ENCODE measurements at regions not wholly inside any gene's neighbourhood (a gene's known extent, or its start where the extent isn't known, plus 50 kb on each side); places are given as distances from the start of the nearest gene placed in this dataset.
"Not testable (repeated sequence)": the region's sequence is repeated elsewhere in the genome, so short reads cannot be mapped to it uniquely, and the experiment has no call there.

- DNase-seq (ENCODE audit: low read depth, low spot score): no peak
Observed at GRCh38 chr3:147333098-147333497, 73.2 kb downstream of the ZIC4 start.

- DNase-seq (ENCODE audit: low read depth, low spot score): no peak
Observed at GRCh38 chr3:147328711-147329110, 77.6 kb downstream of the ZIC4 start.

GRCh38 chr3:147324356-147324755 lies 82.0 kb downstream of the ZIC4 start:
- DNase-seq (ENCODE audit: low read depth, low spot score): no peak

- DNase-seq (ENCODE audit: low read depth, low spot score): no peak
Observed at GRCh38 chr3:147318900-147319299, 87.4 kb downstream of the ZIC4 start.

- DNase-seq (ENCODE audit: low read depth, low spot score): not testable (repeated sequence)
Observed at GRCh38 chr3:147317080-147317479, 89.3 kb downstream of the ZIC4 start.

- no peak for DNase-seq (ENCODE audit: low read depth, low spot score)
Observed at GRCh38 chr3:147313513-147313912, 92.8 kb downstream of the ZIC4 start.

GRCh38 chr3:147312786-147313280 lies 93.5 kb downstream of the ZIC4 start:
- no peak for DNase-seq (ENCODE audit: low read depth, low spot score)

GRCh38 chr3:147311716-147312115 lies 94.6 kb downstream of the ZIC4 start:
- no peak for DNase-seq (ENCODE audit: low read depth, low spot score)

GRCh38 chr3:147305533-147306250 lies 100.7 kb downstream of the ZIC4 start:
- DNase-seq (ENCODE audit: low read depth, low spot score): no peak

- no peak for DNase-seq (ENCODE audit: low read depth, low spot score)
Observed at GRCh38 chr3:147304756-147305155, 101.6 kb downstream of the ZIC4 start.

- DNase-seq (ENCODE audit: low read depth, low spot score): no peak
Observed at GRCh38 chr3:147301781-147302180, 104.6 kb downstream of the ZIC4 start.

GRCh38 chr3:147299656-147300055 lies 106.7 kb downstream of the ZIC4 start:
- DNase-seq (ENCODE audit: low read depth, low spot score): no peak

GRCh38 chr3:147298511-147298982 lies 107.8 kb downstream of the ZIC4 start:
- peak; percentile 30 for DNase-seq (ENCODE audit: low read depth, low spot score)

- DNase-seq (ENCODE audit: low read depth, low spot score): no peak
Observed at GRCh38 chr3:147297761-147298350, 108.5 kb downstream of the ZIC4 start.

- DNase-seq (ENCODE audit: low read depth, low spot score): not testable (repeated sequence)
Observed at GRCh38 chr3:147287370-147287769, 119.0 kb downstream of the ZIC4 start.

GRCh38 chr3:147269907-147270306 lies 136.4 kb downstream of the ZIC4 start:
- DNase-seq (ENCODE audit: low read depth, low spot score): no peak

GRCh38 chr3:147267434-147267833 lies 138.9 kb downstream of the ZIC4 start:
- no peak for DNase-seq (ENCODE audit: low read depth, low spot score)

- DNase-seq (ENCODE audit: low read depth, low spot score): no peak
Observed at GRCh38 chr3:147257944-147258343, 148.4 kb downstream of the ZIC4 start.

- no peak for DNase-seq (ENCODE audit: low read depth, low spot score)
Observed at GRCh38 chr3:147256739-147257138, 149.6 kb downstream of the ZIC4 start.

- no peak for DNase-seq (ENCODE audit: low read depth, low spot score)
Observed at GRCh38 chr3:147246906-147247305, 159.4 kb downstream of the ZIC4 start.

GRCh38 chr3:147245638-147246037 lies 160.7 kb downstream of the ZIC4 start:
- DNase-seq (ENCODE audit: low read depth, low spot score): not testable (repeated sequence)

- not testable (repeated sequence) for DNase-seq (ENCODE audit: low read depth, low spot score)
Observed at GRCh38 chr3:147245022-147245421, 161.3 kb downstream of the ZIC4 start.

GRCh38 chr3:147244397-147244796 lies 161.9 kb downstream of the ZIC4 start:
- no peak for DNase-seq (ENCODE audit: low read depth, low spot score)

All from iPS DF 19.7 (cell line).